Activated naive CD4-positive, alpha-beta T cell treated with anti-CD3 and anti-CD28 coated beads, Interleukin-2, amount 50 U/mL, for 72 hours (primary cell): ENCODE measurements at regions not wholly inside any gene's neighbourhood (a gene's known extent, or its start where the extent isn't known, plus 50 kb on each side); places are given as distances from the start of the nearest gene placed in this dataset.
A peak's percentile ranks its signal among the peaks of the same experiment; 100 is the strongest.

Experiments used
- ATAC-seq, 2 donors: fragments of 150-1000 bp; cut with Tn5 transposase; 2 replicates each; pipeline ENCODE4 v1.10.0; 2021; ENCODE audit warnings: mild to moderate bottlenecking in 2 of 2, moderate library complexity in 2 of 2
- DNase-seq, 2 donors: peaks; one replicate each; pipeline ENCODE4 v3.0.0; 2021 to 2022; ENCODE audit warnings: low spot score in 2 of 2
- H3K27ac Mint-ChIP-seq, 2 donors: one replicate each; pipeline ENCODE4 v1.8.0; 2022; ENCODE audit warnings: mild to moderate bottlenecking in 2 of 2, mixed read lengths in 2 of 2
- H3K36me3 Mint-ChIP-seq, 2 donors: one replicate each; pipeline ENCODE4 v1.8.0; 2022; ENCODE audit warnings: mixed read lengths in 2 of 2
- H3K9me3 Mint-ChIP-seq, 2 donors: one replicate each; pipeline ENCODE4 v1.8.0; 2022; ENCODE audit warnings: mixed read lengths in 2 of 2

DNA sequence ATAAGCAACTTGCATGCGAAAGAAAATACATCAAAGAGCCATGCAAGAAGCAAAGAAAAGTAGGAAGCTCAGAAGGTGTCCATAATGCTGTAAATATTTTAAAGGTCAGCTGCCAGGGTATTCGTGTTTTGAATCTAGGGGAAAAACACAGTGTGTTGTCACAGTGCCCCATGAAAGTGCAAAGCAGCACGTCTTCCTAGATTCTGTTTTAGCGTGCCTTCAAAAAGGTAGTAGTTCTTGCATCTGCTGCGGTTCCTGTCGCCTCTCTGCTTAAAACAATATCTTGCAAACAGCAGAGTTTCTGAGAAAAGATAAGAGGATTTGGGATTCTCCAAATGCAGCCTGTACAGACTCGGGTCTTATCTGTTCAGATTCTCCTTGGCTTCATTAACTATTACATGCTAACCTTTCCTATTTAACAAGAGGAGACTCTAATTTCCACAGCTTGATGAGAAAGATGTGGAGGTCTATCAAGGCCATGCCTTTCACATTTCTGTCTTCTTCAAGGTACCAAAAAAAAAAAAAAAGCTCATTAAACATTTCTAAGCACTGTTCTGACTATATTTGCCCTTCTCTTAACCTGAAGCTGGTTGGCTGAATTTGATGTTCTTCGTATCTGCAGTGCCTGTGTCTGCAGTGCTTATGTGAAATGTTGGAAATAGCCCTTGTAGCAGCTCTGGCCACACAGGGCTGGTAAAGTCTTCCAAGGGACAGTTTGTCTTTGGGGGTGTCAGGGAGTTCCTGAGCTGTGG, 297.5 kb downstream of the ADGB start:
- DNase-seq: no peak
- no peaks in the 10 kb centered on the region for H3K9me3 Mint-ChIP-seq
- ATAC-seq: no peak
- no peak overlapping the region for H3K27ac Mint-ChIP-seq
- no peaks in the 10 kb centered on the region for H3K36me3 Mint-ChIP-seq

DNA sequence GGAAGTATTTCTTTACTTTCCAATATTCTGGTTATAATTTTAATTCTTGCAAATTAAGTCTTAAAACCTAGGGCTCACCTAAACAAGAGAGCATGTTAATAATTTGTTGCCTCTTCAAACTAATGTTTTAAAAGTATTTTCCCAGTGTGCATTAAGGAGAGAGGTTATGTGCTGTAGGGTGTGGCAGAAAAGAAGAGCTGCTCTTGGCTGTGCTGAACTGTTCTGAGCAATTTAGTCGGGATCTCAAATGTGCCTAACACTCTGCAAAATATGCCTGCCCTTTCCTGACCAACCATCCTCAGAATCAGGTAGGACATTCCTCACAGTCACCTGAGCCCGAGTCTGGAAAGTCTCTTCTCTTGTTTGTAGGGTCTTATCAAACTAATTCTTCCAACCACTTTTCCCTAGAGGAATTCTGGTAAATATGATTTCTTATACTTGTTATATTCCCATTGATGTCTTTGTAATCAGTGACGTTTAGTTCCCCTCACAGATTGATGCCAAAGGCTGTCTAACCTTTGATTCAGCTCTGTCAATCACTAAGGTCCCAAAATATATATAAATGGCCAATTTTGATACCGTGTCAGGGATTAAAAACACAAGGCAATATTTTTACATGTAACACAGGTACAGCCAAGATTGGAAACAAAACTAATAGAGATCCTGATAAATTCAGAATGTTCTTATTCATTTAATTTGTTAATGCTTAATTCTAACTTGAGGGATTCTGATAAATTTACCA, 298.4 kb downstream of the ADGB start:
- H3K36me3 Mint-ChIP-seq: no peaks in the 10 kb centered on the region
- DNase-seq (no peak), ATAC-seq (no peak)
- peak overlapping the region in 1 of 2 donors; percentile 44 for H3K27ac Mint-ChIP-seq
- no peaks in the 10 kb centered on the region for H3K9me3 Mint-ChIP-seq

DNA sequence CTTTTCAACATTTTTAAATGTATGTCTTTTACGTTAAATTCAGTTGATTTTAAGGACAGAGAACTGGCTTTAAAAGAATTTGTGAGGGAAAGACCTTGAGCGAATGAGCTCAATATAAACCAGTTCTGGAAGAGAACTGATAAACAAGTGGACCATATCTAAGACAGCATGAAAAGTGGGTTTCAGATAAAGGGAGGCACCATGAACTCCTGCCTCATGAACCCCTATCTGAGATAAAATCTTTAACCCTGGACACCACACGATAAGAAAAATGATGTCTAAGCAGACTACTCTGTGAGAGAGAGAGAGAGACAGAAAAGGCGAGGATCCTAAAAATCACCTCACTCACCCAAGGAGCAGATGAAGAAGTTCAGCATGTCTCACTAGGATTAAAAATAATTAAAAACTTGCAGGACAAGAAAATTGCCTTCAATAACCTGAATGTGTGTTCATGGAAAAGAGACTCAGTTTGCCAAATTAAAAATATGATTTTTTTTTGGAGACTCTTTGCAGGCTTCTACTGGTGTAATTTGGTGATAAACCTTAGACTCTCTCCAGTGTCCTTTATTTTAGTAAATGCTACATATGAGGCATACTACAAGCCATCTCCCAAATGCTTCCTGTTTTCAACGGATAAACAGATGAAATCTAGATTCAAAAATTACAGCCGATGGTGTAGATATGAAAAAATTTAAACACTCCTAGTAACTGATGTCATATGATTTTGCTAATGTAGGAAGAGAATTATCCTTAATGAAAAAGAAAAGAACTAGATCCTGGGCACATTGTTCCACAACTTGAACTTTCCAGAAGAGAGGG, 299.5 kb downstream of the ADGB start:
- H3K9me3 Mint-ChIP-seq: no peaks in the 10 kb centered on the region
- no peak overlapping the region for H3K27ac Mint-ChIP-seq
- no peaks in the 10 kb centered on the region for H3K36me3 Mint-ChIP-seq
- no peak for ATAC-seq
- no peak for DNase-seq

DNA sequence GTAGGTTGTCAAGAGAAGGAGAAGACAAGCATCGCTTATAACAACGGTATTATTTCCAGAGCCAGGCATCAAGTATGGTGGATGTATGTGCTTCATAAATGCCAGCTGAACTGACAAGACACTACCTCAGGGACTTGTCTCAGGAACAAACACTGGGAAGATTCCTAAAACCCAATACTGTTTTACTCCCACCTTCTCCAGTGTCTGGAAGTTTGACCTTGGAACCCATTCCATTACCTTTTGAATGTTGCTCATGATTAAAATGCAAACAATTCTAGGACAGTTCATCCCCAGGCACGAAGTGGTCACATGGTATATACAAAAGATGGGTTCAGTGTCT, 300.1 kb downstream of the ADGB start:
- ATAC-seq (no peak), DNase-seq (no peak)
- Mint-ChIP-seq H3K27ac (no peak overlapping the region), H3K36me3 (no peaks in the 10 kb centered on the region), H3K9me3 (no peaks in the 10 kb centered on the region)

DNA sequence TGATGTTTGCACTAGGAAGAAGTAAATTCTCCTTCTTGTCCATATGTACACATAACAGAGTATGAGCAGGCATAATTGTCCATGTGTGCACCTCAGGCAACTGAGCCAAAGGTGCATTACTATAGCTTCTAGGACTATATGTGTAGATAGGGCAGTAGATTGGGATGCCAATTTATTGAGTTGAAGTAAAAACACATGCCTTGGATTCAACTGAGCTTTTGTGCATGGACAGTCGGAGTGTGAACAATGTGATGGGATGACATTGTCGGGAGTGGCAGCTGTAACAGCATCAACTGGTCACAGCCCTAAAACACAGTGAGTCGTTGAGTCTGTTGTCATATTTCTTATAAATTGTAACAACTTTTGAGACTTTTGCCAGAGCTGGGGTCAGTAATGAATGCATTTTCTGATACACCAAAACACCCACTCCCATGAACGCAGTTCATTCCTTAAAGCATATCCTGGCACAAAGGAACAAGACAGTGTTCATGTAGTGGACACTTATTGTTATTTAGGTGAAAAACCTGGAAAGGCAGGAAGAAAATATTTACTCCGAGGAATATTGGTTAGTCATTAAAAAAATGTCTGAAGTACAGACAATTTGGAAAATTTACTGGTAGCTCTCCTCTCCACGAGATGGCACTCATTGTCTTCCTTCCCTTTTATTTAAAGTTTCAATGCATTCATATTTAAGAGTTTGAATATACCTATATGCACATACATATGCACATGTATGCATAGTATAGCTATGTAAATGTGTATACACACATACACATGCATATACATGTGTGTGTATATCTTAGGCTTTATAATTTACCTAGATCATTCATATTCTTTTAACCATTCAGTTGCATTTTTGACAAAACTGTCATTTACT, 302.0 kb upstream of the STXBP5 start:
- ATAC-seq (no peak), DNase-seq (no peak)
- Mint-ChIP-seq H3K36me3 (no peaks in the 10 kb centered on the region), H3K9me3 (no peaks in the 10 kb centered on the region), H3K27ac (no peak overlapping the region)

DNA sequence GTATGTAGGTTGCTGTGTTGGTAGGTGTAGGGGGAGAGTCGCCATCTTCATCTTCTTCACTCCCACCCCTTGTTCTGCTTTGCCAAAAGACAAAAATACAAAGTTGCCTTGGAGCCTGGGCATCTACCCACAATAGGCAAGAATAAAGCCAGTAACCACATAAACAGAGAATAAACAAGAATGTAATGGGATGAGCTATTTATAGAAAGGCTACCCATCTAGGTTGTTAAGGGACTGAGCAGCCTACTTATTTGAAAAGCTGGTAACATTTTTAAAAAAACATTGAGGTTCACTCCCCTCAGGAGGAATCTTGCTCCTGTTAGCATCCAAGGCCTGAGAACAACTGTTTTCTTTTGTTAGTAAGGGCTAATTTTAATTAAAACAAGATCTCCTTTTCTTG, 301.4 kb upstream of the STXBP5 start:
- no peak overlapping the region for H3K27ac Mint-ChIP-seq
- H3K9me3 Mint-ChIP-seq: no peaks in the 10 kb centered on the region
- ATAC-seq (no peak), DNase-seq (no peak)
- H3K36me3 Mint-ChIP-seq: no peaks in the 10 kb centered on the region

DNA sequence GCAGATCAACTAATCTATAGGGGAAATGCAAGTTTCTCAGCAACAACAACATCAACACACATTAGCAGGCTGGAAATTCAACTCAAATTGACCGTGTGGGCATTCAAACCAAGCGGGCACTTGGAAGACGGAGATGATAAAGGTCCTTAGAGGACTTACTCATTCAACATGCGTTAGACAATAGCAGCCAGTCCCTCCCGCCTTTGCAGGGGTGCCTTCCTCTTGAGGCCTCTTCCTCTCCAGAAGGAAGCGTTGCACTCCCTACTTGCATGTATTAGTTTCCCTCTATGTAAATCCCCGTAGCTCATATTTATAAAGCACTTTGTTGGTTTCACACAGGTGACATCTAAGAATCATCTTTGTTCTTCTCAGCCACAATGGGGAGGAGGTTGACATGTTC, 300.8 kb upstream of the STXBP5 start:
- Mint-ChIP-seq H3K36me3 (no peaks in the 10 kb centered on the region), H3K9me3 (no peaks in the 10 kb centered on the region), H3K27ac (no peak overlapping the region)
- ATAC-seq: no peak
- no peak for DNase-seq

DNA sequence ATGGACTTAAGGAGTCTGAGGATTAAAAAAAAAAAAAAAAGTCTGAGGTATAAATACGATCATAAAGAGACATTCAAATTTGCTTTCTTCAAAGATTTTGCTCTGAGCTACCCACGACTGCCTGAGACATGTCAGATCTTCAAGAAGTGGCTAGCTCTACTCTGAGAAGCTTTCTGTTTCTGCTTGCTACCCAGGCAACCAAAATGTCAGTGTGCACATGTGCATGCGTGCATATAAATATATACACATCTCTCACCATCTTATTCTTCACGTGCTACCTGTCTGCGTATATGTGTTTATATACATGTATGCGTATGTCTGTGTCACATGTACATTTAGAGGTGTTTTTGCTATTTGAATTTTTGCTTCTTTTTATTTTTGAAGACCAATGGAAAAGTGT, 299.6 kb upstream of the STXBP5 start:
- Mint-ChIP-seq H3K9me3 (no peaks in the 10 kb centered on the region), H3K36me3 (no peaks in the 10 kb centered on the region), H3K27ac (no peak overlapping the region)
- no peak for ATAC-seq
- DNase-seq: no peak

DNA sequence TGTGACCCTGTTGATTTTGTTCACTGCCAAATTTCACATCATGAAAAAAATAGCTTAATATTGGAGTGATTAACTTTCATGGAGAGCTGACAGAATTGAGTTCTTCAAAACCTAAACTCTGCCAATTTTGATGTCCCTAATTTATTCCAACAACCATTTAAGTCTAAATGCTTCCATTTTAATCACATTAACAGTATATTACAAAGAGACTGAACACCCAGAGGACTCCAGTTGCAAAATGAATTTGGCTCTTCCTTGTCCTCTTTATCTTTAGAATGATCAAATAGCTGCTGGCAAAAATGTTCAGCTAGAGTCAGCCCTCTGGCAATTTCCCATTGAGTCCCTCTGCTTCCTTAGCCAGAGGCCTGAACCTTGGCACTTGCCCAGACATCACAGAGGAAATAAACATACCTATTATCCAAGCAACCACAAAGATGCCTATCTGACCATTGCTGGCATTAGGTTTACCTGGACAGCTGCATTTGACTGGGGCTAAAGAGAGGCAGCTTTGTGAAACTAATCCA, 299.0 kb upstream of the STXBP5 start:
- no peak for ATAC-seq
- no peak for DNase-seq
- Mint-ChIP-seq H3K27ac (no peak overlapping the region), H3K36me3 (no peaks in the 10 kb centered on the region), H3K9me3 (no peaks in the 10 kb centered on the region)

DNA sequence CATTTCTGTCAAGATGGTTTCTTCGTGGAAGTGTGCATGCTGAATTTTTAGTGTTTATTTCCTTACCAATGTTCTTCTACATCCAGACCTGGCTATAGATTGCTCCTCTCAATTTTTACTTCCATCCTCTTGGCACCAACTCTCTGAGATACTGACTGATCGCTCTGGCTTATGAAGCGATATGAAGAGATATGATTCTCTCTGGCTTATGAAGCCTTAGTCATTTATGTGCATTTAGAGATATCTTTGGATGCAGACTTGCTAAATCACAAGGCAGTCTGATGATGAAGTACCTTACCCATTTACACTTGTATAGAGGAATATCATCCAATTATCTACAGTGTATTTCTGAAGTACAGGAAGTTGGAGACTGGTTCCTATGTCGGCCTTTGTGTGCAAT, 295.4 kb upstream of the STXBP5 start:
- Mint-ChIP-seq H3K9me3 (no peaks in the 10 kb centered on the region), H3K36me3 (no peaks in the 10 kb centered on the region), H3K27ac (no peak overlapping the region)
- ATAC-seq: no peak
- DNase-seq: no peak

DNA sequence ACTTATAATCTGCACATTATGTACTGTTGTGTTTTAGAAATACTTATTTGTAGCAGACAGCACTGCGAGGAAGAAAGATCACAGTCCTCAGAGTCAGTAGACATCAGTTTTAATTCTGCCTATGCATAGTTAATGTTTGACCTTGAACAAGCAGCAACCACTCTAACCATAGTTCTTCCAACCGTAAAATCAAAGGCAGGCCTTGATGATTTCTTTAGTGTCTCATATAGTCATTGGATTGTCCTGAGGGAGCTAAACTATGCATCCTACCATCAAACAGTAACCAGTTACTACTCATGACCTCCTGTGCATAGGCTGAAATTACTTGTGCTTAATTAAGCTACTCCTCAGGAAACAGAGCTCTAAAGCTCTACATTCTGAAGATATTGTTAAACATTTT, 294.8 kb upstream of the STXBP5 start:
- no peaks in the 10 kb centered on the region for H3K9me3 Mint-ChIP-seq
- ATAC-seq (no peak), DNase-seq (no peak)
- no peaks in the 10 kb centered on the region for H3K36me3 Mint-ChIP-seq
- no peak overlapping the region for H3K27ac Mint-ChIP-seq

DNA sequence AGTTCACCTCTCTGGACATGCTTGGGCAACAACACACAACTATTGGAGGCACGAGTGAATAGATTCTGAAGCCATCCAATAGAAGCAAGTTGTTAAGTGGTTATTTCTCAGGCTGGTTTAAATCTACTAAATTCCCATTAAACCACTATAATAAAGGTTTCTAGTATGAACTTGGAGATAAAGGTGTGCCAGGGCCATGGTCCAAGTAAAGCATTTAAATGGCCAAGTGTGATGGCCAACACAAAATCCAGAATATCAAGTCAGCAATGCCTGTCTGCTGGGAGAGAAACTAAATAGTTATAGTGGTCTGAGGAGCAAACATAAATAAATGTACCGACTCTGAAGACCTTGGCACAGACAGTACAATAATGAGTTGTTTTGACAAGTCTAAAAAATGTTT, 294.3 kb upstream of the STXBP5 start:
- Mint-ChIP-seq H3K27ac (no peak overlapping the region), H3K9me3 (no peaks in the 10 kb centered on the region), H3K36me3 (no peaks in the 10 kb centered on the region)
- no peak for DNase-seq
- ATAC-seq: no peak

DNA sequence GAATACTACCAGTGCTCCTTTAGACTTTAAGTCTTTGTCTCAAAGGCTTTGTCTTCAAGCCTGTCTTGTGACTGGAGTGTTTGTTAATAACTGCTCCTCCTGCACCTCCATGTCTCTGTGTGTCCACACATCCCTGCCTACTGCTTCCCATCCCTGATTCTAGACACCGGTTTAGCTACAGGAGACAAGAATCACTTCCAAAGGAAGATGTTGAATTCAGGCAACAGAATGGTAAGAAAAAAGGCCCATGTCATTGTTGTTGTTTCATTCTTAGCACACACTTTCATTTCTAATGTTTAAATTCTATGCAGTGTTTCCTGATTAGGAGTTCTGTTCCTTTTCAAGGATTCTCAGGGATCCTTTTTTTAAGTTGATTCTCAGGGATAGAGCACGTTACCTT, 293.6 kb upstream of the STXBP5 start:
- ATAC-seq (no peak), DNase-seq (no peak)
- H3K9me3 Mint-ChIP-seq: no peaks in the 10 kb centered on the region
- H3K36me3 Mint-ChIP-seq: no peaks in the 10 kb centered on the region
- peak overlapping the region in 1 of 2 donors; percentile 1 for H3K27ac Mint-ChIP-seq

DNA sequence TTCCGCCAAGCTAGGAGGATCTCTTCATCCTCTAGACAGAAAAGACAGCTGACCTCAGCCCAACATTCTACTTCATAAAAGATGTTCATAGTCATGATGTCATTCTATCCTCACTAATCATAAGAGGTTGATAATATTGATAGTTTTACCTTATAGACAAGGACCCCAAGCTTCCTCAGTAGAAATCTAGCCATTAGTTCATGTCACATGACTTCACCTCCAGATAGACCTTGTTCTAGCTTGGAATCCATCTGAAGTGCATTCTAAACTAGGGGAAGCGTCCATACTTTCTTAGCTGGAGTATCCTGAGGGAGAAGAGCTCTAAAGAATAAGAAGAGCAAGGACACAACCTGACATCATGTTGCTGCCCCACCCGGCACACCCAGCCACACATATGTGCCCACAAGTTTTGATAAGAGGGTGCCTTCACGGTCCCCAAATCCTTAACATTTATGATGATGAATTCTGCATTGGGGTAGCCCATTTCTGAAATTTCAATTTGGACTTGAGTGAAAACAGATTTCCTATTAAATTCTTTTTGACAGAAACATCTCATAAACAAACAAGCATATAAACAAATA, 292.5 kb upstream of the STXBP5 start:
- Mint-ChIP-seq H3K36me3 (no peaks in the 10 kb centered on the region), H3K27ac (no peak overlapping the region), H3K9me3 (no peaks in the 10 kb centered on the region)
- no peak for DNase-seq
- no peak for ATAC-seq

DNA sequence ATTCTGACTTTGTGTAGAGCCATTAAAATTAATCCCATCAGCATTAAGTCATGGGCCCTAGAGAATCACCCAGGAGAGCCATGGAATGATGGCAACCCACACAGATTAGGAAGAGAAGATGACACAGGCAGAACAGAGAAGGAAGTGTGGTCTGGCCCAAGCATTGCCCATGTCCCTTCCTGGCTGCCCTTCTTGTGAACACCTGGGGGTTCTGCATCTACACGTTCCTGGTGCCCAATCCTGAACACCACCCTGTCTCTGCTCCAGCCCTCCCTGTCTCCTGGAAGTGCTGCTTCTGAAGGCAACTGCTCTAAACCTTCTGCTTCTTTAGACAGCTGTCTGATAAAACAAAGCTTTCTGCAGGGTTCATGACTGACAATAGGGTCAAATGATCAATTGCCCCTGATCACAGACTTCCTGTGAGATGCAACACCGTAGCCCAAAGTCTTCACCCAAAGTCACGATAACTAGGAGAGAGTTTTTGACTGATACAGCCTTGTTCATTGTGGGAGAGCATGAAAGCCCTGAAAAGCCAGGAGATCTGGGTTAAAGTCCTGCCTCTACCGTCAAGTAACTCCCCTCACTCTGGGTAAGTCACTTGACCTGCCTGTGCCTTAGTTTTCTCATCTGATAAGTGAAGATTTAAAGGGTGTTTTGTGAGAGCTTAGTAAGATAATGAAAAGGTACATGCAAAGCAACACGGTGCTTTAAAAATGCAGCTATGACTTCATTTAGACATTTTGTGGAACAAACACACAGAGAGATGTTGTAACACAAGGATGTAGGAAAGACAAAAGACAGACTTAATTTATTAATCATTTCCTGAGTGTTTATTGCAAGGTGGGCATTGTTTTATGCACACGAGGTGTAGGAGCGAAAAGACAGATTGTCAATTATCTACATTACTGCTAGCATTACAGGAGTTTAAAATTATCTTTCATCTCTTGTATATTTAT, 291.2 kb upstream of the STXBP5 start:
- ATAC-seq (no peak), DNase-seq (no peak)
- Mint-ChIP-seq H3K27ac (no peak overlapping the region), H3K36me3 (no peaks in the 10 kb centered on the region), H3K9me3 (no peaks in the 10 kb centered on the region)
